ENCODE measurements at regions not wholly inside any gene's neighbourhood (a gene's known extent, or its start where the extent isn't known, plus 50 kb on each side); places are given as distances from the start of the nearest gene placed in this dataset.

- no peak for ATAC-seq
- POLR2A ChIA-PET: no interaction called here
- TF ChIP-seq, protein P1, sequence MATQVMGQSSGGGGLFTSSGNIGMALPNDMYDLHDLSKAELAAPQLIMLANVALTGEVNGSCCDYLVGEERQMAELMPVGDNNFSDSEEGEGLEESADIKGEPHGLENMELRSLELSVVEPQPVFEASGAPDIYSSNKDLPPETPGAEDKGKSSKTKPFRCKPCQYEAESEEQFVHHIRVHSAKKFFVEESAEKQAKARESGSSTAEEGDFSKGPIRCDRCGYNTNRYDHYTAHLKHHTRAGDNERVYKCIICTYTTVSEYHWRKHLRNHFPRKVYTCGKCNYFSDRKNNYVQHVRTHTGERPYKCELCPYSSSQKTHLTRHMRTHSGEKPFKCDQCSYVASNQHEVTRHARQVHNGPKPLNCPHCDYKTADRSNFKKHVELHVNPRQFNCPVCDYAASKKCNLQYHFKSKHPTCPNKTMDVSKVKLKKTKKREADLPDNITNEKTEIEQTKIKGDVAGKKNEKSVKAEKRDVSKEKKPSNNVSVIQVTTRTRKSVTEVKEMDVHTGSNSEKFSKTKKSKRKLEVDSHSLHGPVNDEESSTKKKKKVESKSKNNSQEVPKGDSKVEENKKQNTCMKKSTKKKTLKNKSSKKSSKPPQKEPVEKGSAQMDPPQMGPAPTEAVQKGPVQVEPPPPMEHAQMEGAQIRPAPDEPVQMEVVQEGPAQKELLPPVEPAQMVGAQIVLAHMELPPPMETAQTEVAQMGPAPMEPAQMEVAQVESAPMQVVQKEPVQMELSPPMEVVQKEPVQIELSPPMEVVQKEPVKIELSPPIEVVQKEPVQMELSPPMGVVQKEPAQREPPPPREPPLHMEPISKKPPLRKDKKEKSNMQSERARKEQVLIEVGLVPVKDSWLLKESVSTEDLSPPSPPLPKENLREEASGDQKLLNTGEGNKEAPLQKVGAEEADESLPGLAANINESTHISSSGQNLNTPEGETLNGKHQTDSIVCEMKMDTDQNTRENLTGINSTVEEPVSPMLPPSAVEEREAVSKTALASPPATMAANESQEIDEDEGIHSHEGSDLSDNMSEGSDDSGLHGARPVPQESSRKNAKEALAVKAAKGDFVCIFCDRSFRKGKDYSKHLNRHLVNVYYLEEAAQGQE (IDR thresholded peaks at IDR 0.05; ENCODE audit: low read depth, low read length): no peak
- TF ChIP-seq, protein P2, sequence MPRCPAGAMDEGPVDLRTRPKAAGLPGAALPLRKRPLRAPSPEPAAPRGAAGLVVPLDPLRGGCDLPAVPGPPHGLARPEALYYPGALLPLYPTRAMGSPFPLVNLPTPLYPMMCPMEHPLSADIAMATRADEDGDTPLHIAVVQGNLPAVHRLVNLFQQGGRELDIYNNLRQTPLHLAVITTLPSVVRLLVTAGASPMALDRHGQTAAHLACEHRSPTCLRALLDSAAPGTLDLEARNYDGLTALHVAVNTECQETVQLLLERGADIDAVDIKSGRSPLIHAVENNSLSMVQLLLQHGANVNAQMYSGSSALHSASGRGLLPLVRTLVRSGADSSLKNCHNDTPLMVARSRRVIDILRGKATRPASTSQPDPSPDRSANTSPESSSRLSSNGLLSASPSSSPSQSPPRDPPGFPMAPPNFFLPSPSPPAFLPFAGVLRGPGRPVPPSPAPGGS (IDR thresholded peaks at IDR 0.05; ENCODE audit: borderline replicate concordance, insufficient read depth, low read depth, low read length, poor library complexity, severe bottlenecking): no peak
- TF ChIP-seq MYC (IDR thresholded peaks at IDR 0.05; ENCODE audit: insufficient read depth, insufficient read length, insufficient replicate concordance, low read length, severe bottlenecking) (no peak), TCF12 (IDR thresholded peaks at IDR 0.05; ENCODE audit: low read depth, low read length) (no peak), PML (IDR thresholded peaks at IDR 0.05; ENCODE audit: low read length) (no peak)
- FAIRE-seq: no peak
- Histone ChIP-seq H3K79me2 (ENCODE audit: control insufficient read depth, insufficient read depth, low read length) (no peaks in the 10 kb centered on the region), H3K9ac (ENCODE audit: control insufficient read depth, insufficient read depth, low read length) (no peak overlapping the region), H3K9me3 (replicated peaks; ENCODE audit: control insufficient read depth, insufficient read depth, low read length) (no peaks in the 10 kb centered on the region), H4K20me1 (ENCODE audit: control insufficient read depth, insufficient read depth) (no peaks in the 10 kb centered on the region), H3K27ac (ENCODE audit: control insufficient read depth, insufficient read depth) (no peak overlapping the region), H3K4me2 (ENCODE audit: control insufficient read depth, insufficient read depth) (no peak overlapping the region), H3K4me1 (ENCODE audit: control insufficient read depth, insufficient read depth, low read length) (no peaks in the 10 kb centered on the region), H2AFZ (ENCODE audit: control insufficient read depth, low read depth, low read length) (no peak overlapping the region), H3K4me3 (no peak overlapping the region), H3K36me3 (ENCODE audit: control insufficient read depth in 2 of 2, insufficient read depth in 2 of 2, low read length in 1 of 2) (no peaks in the 10 kb centered on the region), H3K27me3 (replicated peaks in 1 of 2; ENCODE audit: control insufficient read depth in 2 of 2, insufficient read depth in 2 of 2, low read length in 1 of 2) (no peaks in the 10 kb centered on the region)
- CTCF ChIA-PET: no interaction called here
- in situ Hi-C loops (cut with MboI): no loop called here
- intact Hi-C loops (cut with micrococcal nuclease; ENCODE audit: unreplicated experiment): no loop called here
- SMC1A ChIA-PET (ENCODE audit: uncharacterized antibody, unreplicated experiment): no interaction called here
- RAD21 ChIA-PET (ENCODE audit: unreplicated experiment): no interaction called here
- BruUV-seq (replicated peaks): no TSS peak
- DNase-seq (ENCODE audit: low read depth, low spot score): no peak
Observed at GRCh38 chr4:157722146-157722545, 450.7 kb downstream of the GASK1B start.
